DOHH2 (cell line): ENCODE measurements at regions not wholly inside any gene's neighbourhood (a gene's known extent, or its start where the extent isn't known, plus 50 kb on each side); places are given as distances from the start of the nearest gene placed in this dataset.

Experiments
- H3F3A ChIP-seq: fragments of 200-600 bp; sonication (generic), shearing (Covaris generic); 2 replicates; pipeline ENCODE4 v1.6.0; 2016; ENCODE audit warnings: antibody characterized with exemption, mild to moderate bottlenecking; ENCODE audit not compliant: control insufficient read depth, insufficient read depth
- H3K27ac ChIP-seq: fragments of 200-600 bp; sonication (generic); 2 replicates; pipeline ENCODE4 v1.5.1; 2014; ENCODE audit warnings: low read depth, mild to moderate bottlenecking, low read length, moderate library complexity
- H3K27me3 ChIP-seq: fragments of 200-600 bp; sonication (generic); 2 replicates; pipeline ENCODE4 v1.6.1; 2014; ENCODE audit warnings: mild to moderate bottlenecking, low read length, mixed read lengths; ENCODE audit not compliant: control insufficient read depth
- H3K36me3 ChIP-seq: fragments of 200-600 bp; sonication (generic); 2 replicates; pipeline ENCODE4 v1.6.1; 2014; ENCODE audit warnings: mild to moderate bottlenecking, low read length, moderate library complexity, mixed read lengths; ENCODE audit not compliant: control insufficient read depth
- H3K4me1 ChIP-seq: fragments of 200-600 bp; sonication (generic); 2 replicates; pipeline ENCODE4 v1.6.1; 2014; ENCODE audit warnings: mild to moderate bottlenecking, low read length, mixed read lengths; ENCODE audit not compliant: control insufficient read depth
- H3K4me2 ChIP-seq: fragments of 200-600 bp; sonication (generic); 2 replicates; pipeline ENCODE4 v1.6.0; 2014; ENCODE audit warnings: mild to moderate bottlenecking, low read length, moderate library complexity
- H3K4me3 ChIP-seq: fragments of 200-600 bp; sonication (generic); 2 replicates; pipeline ENCODE4 v1.5.1; 2014; ENCODE audit warnings: mild to moderate bottlenecking, low read length, mixed read lengths
- H3K79me2 ChIP-seq: fragments of 200-600 bp; sonication (generic); 2 replicates; pipeline ENCODE4 v1.6.1; 2014; ENCODE audit warnings: mild to moderate bottlenecking, low read length, mixed read lengths; ENCODE audit not compliant: control insufficient read depth
- H3K9me2 ChIP-seq: fragments of 200-600 bp; sonication (generic); replicated peaks from 2 replicates; pipeline ENCODE4 v1.6.1; 2014; ENCODE audit warnings: mild to moderate bottlenecking, low read length, mixed read lengths; ENCODE audit not compliant: control insufficient read depth
- H3K9me3 ChIP-seq: fragments of 200-600 bp; sonication (generic); 2 replicates; pipeline ENCODE4 v1.6.1; 2014; ENCODE audit warnings: antibody characterized with exemption, low read length, mixed read lengths; ENCODE audit not compliant: control insufficient read depth, insufficient read depth
- H4K20me1 ChIP-seq: fragments of 200-600 bp; sonication (generic); 2 replicates; pipeline ENCODE4 v1.6.0; 2014; ENCODE audit warnings: low read depth, mild to moderate bottlenecking, antibody characterized with exemption, low read length, moderate library complexity; ENCODE audit not compliant: control insufficient read depth, insufficient read depth
- EZH2phosphoT487 ChIP-seq: fragments of 200-600 bp; sonication (generic); IDR thresholded peaks from 2 replicates; pipeline ENCODE4 v1.6.1; 2017; ENCODE audit warnings: borderline replicate concordance, mild to moderate bottlenecking, antibody characterized with exemption, low read length, moderate library complexity, mixed read lengths
- TF ChIP-seq, protein P1 (sequence below): fragments of 200-600 bp; sonication (generic); IDR thresholded peaks from one replicate; pipeline ENCODE4 v1.5.1; 2014; ENCODE audit warnings: antibody characterized with exemption, mild to moderate bottlenecking, low read depth, low read length; ENCODE audit not compliant: poor library complexity, severe bottlenecking

DNA sequence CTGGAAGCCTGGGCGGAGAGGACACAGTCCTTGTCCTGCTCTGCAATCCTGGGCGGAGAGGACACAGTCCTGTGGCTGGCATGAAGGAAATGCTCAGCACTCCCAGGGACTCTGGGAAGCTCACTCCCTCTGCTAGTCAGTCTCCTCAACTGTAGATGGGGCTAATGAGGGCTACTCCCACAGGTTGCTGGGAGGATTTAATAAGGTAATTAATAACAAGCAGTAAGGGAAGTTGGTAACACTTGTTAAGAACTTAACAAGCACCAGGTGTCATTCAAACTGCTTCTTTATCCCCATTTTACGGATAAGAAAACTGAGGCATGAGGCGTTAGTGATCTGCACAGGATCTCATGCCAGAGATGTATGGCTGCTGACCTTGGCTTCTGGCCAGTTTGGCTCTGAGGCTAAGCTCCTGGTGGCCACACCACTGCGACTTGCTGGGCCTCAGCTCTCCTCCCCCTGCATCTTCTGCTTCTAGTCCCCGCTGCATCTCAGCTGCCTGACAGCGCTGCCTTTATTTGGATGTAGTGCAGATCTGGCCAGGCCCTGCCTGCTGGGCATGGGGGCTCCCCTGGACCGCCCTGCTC lies 54.1 kb upstream of the BEGAIN start:
- Histone ChIP-seq H3K27ac (no peak overlapping the region), H3K4me3 (no peak overlapping the region), H3F3A (no peaks in the 10 kb centered on the region), H3K4me2 (no peak overlapping the region), H3K4me1 (peaks cover 7% of the 10 kb centered on the region; the same call in 1 of the 2 replicates), H3K27me3 (0 out of 2 replicates have a peak, but pooled peaks cover 4% of the 10 kb centered on the region), H3K36me3 (no peaks in the 10 kb centered on the region), H3K9me3 (no peaks in the 10 kb centered on the region), H3K9me2 (no peaks in the 10 kb centered on the region), H3K79me2 (no peaks in the 10 kb centered on the region), H4K20me1 (no peaks in the 10 kb centered on the region)
- no peak for TF ChIP-seq EZH2phosphoT487
- TF ChIP-seq, protein P1, sequence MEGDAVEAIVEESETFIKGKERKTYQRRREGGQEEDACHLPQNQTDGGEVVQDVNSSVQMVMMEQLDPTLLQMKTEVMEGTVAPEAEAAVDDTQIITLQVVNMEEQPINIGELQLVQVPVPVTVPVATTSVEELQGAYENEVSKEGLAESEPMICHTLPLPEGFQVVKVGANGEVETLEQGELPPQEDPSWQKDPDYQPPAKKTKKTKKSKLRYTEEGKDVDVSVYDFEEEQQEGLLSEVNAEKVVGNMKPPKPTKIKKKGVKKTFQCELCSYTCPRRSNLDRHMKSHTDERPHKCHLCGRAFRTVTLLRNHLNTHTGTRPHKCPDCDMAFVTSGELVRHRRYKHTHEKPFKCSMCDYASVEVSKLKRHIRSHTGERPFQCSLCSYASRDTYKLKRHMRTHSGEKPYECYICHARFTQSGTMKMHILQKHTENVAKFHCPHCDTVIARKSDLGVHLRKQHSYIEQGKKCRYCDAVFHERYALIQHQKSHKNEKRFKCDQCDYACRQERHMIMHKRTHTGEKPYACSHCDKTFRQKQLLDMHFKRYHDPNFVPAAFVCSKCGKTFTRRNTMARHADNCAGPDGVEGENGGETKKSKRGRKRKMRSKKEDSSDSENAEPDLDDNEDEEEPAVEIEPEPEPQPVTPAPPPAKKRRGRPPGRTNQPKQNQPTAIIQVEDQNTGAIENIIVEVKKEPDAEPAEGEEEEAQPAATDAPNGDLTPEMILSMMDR, result no peak

DNA sequence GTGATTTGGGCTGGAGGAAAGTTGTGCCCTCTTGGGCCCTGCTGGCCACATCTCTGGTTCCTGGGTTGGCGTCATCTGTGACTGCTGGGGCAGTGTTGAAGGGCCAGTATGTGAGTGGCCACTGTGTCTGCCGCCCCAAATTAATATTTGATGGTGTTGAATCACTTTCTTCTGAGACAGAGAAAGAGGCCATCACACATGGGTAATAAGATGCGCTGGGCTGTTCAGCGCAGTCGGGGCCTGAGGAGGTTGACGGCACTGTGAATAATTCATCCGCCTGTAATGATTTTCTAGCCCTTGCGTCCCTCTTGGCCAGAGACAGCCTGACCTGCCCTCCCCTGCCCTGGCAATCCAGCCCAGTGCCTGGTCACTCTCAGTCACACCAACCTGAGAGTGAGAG lies 56.2 kb upstream of the BEGAIN start:
- Histone ChIP-seq H3K9me2 (no peaks in the 10 kb centered on the region), H3K4me3 (no peak overlapping the region), H3K27ac (no peak overlapping the region), H3K27me3 (0 out of 2 replicates have a peak, but pooled peaks cover 4% of the 10 kb centered on the region), H3F3A (no peaks in the 10 kb centered on the region), H3K9me3 (no peaks in the 10 kb centered on the region), H3K36me3 (no peaks in the 10 kb centered on the region), H3K4me1 (peaks cover 7% of the 10 kb centered on the region; the same call in 1 of the 2 replicates), H3K4me2 (no peak overlapping the region), H4K20me1 (no peaks in the 10 kb centered on the region), H3K79me2 (no peaks in the 10 kb centered on the region)
- TF ChIP-seq, protein P1, result no peak
- no peak for TF ChIP-seq EZH2phosphoT487

DNA sequence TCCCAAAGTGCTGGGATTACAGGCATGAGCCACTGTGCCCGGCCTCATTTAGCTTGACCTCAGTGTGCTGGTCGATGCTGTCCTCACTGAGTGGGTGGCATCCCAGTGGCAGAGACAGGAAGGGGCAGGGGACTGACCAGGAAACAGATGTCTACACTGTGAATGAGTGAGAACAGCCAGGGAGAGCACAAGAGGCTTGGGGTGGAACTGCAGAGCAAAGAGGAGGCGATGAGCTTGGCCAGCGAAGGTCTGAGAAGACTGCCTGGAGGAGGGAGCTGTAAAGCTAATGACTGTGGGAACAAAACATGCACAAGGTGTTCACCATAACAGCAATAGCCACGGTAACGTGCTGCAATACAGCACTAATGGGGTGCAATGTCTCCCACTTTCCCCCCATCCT lies 57.2 kb upstream of the BEGAIN start:
- Histone ChIP-seq H3K4me1 (peaks cover 7% of the 10 kb centered on the region; the same call in 1 of the 2 replicates), H3K4me3 (no peak overlapping the region), H3K27me3 (0 out of 2 replicates have a peak, but pooled peaks cover 4% of the 10 kb centered on the region), H3K9me2 (no peaks in the 10 kb centered on the region), H3K79me2 (no peaks in the 10 kb centered on the region), H3K36me3 (no peaks in the 10 kb centered on the region), H3K4me2 (no peak overlapping the region), H3K27ac (no peak overlapping the region), H3K9me3 (no peaks in the 10 kb centered on the region), H3F3A (no peaks in the 10 kb centered on the region), H4K20me1 (no peaks in the 10 kb centered on the region)
- TF ChIP-seq, protein P1, result no peak
- no peak for TF ChIP-seq EZH2phosphoT487
